ENCODE measurements at regions not wholly inside any gene's neighbourhood (a gene's known extent, or its start where the extent isn't known, plus 50 kb on each side); places are given as distances from the start of the nearest gene placed in this dataset.

- no peak for TF ChIP-seq REST (IDR thresholded peaks at IDR 0.05; ENCODE audit: insufficient read depth in 1 of 2, low read depth in 2 of 2, low read length in 2 of 2)
- no peak for TF ChIP-seq FOXP2 (optimal IDR thresholded peaks at IDR 0.05; ENCODE audit: borderline replicate concordance, extremely low read depth, extremely low read length, insufficient read depth)
- TF ChIP-seq SIN3A (IDR thresholded peaks at IDR 0.05; ENCODE audit: borderline replicate concordance, insufficient read depth, low read length), result no peak
Observed at GRCh38 chr16:63717806-63718205, 1404.1 kb downstream of the CDH11 start.

GRCh38 chr16:63714876-63715275 lies 1407.0 kb downstream of the CDH11 start:
- TF ChIP-seq POLR2AphosphoS5 (IDR thresholded peaks at IDR 0.05; ENCODE audit: low read depth, low read length) (no peak), SIN3A (IDR thresholded peaks at IDR 0.05; ENCODE audit: borderline replicate concordance, insufficient read depth, low read length) (no peak), REST (IDR thresholded peaks at IDR 0.05; ENCODE audit: insufficient read depth in 1 of 2, low read depth in 2 of 2, low read length in 2 of 2) (no peak), TAF1 (IDR thresholded peaks at IDR 0.05; ENCODE audit: borderline replicate concordance, insufficient read depth, low read length) (no peak), FOXP2 (optimal IDR thresholded peaks at IDR 0.05; ENCODE audit: borderline replicate concordance, extremely low read depth, extremely low read length, insufficient read depth) (no peak)

- TF ChIP-seq SIN3A (IDR thresholded peaks at IDR 0.05; ENCODE audit: borderline replicate concordance, insufficient read depth, low read length) (no peak), POLR2AphosphoS5 (IDR thresholded peaks at IDR 0.05; ENCODE audit: low read depth, low read length) (no peak), REST (IDR thresholded peaks at IDR 0.05; ENCODE audit: insufficient read depth in 1 of 2, low read depth in 2 of 2, low read length in 2 of 2) (no peak), FOXP2 (optimal IDR thresholded peaks at IDR 0.05; ENCODE audit: borderline replicate concordance, extremely low read depth, extremely low read length, insufficient read depth) (no peak), TAF1 (IDR thresholded peaks at IDR 0.05; ENCODE audit: borderline replicate concordance, insufficient read depth, low read length) (no peak)
Observed at GRCh38 chr16:63712725-63713124, 1409.1 kb downstream of the CDH11 start.

- TF ChIP-seq TAF1 (IDR thresholded peaks at IDR 0.05; ENCODE audit: borderline replicate concordance, insufficient read depth, low read length), result no peak
- TF ChIP-seq POLR2AphosphoS5 (IDR thresholded peaks at IDR 0.05; ENCODE audit: low read depth, low read length), result no peak
- TF ChIP-seq REST (IDR thresholded peaks at IDR 0.05; ENCODE audit: insufficient read depth in 1 of 2, low read depth in 2 of 2, low read length in 2 of 2), result no peak
- no peak for TF ChIP-seq SIN3A (IDR thresholded peaks at IDR 0.05; ENCODE audit: borderline replicate concordance, insufficient read depth, low read length)
- TF ChIP-seq FOXP2 (optimal IDR thresholded peaks at IDR 0.05; ENCODE audit: borderline replicate concordance, extremely low read depth, extremely low read length, insufficient read depth), result no peak
Observed at GRCh38 chr16:63703612-63704011, 1418.3 kb downstream of the CDH11 start.

DNA sequence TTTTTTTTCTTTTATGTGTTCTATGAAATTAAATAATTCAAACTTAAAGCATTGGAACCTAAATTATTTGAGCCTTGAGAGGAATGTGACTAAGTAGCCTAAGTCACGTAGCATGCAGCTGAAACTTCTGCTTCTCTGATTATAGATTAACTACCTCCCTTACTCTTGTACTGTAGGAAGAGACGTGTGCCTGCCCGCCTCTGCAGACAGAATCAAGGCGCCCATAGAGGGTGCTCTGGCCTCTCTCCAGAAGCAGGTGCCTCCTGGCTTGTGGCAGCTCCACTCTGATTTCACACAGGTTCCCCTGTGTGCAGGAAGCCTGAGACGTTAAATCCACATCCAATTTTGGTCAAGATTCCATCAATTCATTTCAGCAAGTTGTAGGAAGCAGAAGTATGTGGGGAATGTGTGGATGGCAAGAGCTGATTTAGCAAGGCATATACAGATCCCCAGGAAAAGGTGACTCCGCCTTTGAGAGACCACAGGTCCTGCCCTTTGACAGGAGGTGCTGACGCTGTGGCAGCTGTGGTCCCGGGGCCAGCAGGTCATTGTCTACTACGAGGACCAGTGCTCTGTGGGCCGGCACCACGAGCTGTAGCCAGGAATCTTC lies 1418.8 kb downstream of the CDH11 start:
- TF ChIP-seq POLR2AphosphoS5 (IDR thresholded peaks at IDR 0.05; ENCODE audit: low read depth, low read length) (no peak), SIN3A (IDR thresholded peaks at IDR 0.05; ENCODE audit: borderline replicate concordance, insufficient read depth, low read length) (no peak), REST (IDR thresholded peaks at IDR 0.05; ENCODE audit: insufficient read depth in 1 of 2, low read depth in 2 of 2, low read length in 2 of 2) (no peak), FOXP2 (optimal IDR thresholded peaks at IDR 0.05; ENCODE audit: borderline replicate concordance, extremely low read depth, extremely low read length, insufficient read depth) (no peak), TAF1 (IDR thresholded peaks at IDR 0.05; ENCODE audit: borderline replicate concordance, insufficient read depth, low read length) (no peak)

Data from PFSK-1 (cell line).